ENCODE measurements at regions not wholly inside any gene's neighbourhood (a gene's known extent, or its start where the extent isn't known, plus 50 kb on each side); places are given as distances from the start of the nearest gene placed in this dataset.

DNA sequence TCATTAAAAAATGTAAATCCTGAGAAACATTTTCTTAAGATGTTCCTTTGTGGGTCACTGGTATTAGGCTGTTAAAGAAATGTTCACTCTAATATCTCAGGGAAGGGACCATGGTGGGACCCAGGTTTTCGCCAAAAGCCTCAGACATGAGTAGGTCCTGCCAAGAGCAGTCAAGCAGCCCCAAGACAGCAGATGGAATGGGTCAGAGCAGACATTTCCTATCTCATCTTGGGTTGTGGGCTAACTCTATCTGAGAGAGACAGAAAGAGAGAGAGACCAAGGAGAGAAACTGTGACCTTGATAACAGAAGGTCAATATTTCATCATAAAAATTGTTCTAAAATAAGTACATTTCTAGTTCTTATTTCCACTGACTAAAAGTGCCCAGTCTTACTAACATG lies 661.7 kb downstream of the TSN start:
- TF ChIP-seq, protein P1, sequence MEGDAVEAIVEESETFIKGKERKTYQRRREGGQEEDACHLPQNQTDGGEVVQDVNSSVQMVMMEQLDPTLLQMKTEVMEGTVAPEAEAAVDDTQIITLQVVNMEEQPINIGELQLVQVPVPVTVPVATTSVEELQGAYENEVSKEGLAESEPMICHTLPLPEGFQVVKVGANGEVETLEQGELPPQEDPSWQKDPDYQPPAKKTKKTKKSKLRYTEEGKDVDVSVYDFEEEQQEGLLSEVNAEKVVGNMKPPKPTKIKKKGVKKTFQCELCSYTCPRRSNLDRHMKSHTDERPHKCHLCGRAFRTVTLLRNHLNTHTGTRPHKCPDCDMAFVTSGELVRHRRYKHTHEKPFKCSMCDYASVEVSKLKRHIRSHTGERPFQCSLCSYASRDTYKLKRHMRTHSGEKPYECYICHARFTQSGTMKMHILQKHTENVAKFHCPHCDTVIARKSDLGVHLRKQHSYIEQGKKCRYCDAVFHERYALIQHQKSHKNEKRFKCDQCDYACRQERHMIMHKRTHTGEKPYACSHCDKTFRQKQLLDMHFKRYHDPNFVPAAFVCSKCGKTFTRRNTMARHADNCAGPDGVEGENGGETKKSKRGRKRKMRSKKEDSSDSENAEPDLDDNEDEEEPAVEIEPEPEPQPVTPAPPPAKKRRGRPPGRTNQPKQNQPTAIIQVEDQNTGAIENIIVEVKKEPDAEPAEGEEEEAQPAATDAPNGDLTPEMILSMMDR (IDR thresholded peaks at IDR 0.05): no peak
- DNase-seq: no peak
- no peak overlapping the region for H3K4me3 ChIP-seq
- no peaks in the 10 kb centered on the region for H3K27me3 ChIP-seq
- no peaks in the 10 kb centered on the region for H3K36me3 ChIP-seq
- H3K27ac ChIP-seq: no peak overlapping the region
- intact Hi-C loops (cut with DNase I; ENCODE audit: low total_unique reads): no loop called here
- no peaks in the 10 kb centered on the region for H3K4me1 ChIP-seq
- H3K9me3 ChIP-seq: no peaks in the 10 kb centered on the region

GRCh38 chr2:122421775-122422174 lies 666.3 kb downstream of the TSN start:
- no peaks in the 10 kb centered on the region for H3K9me3 ChIP-seq
- TF ChIP-seq, protein P1 (IDR thresholded peaks at IDR 0.05): no peak
- intact Hi-C loops (cut with DNase I; ENCODE audit: low total_unique reads): no loop called here
- no peaks in the 10 kb centered on the region for H3K4me1 ChIP-seq
- no peaks in the 10 kb centered on the region for H3K36me3 ChIP-seq
- H3K4me3 ChIP-seq: no peak overlapping the region
- DNase-seq: no peak
- H3K27me3 ChIP-seq: no peaks in the 10 kb centered on the region
- no peak overlapping the region for H3K27ac ChIP-seq

- intact Hi-C loops (cut with DNase I; ENCODE audit: low total_unique reads): no loop called here
- TF ChIP-seq, protein P1 (IDR thresholded peaks at IDR 0.05): no peak
Measured at GRCh38 chr2:122422384-122422991, 667.0 kb downstream of the TSN start.

GRCh38 chr2:122423934-122424333 lies 668.5 kb downstream of the TSN start:
- intact Hi-C loops (cut with DNase I; ENCODE audit: low total_unique reads): no loop called here

More at GRCh38 chr2:122422384-122422991, 667.0 kb downstream of the TSN start:
- Histone ChIP-seq H3K4me1 (no peaks in the 10 kb centered on the region), H3K9me3 (no peaks in the 10 kb centered on the region), H3K27ac (no peak overlapping the region), H3K4me3 (no peak overlapping the region), H3K36me3 (no peaks in the 10 kb centered on the region), H3K27me3 (no peaks in the 10 kb centered on the region)
- no peak for DNase-seq

GRCh38 chr2:122433123-122433754 lies 677.8 kb downstream of the TSN start:
- Histone ChIP-seq H3K9me3 (no peaks in the 10 kb centered on the region), H3K27me3 (no peaks in the 10 kb centered on the region), H3K4me1 (no peaks in the 10 kb centered on the region), H3K36me3 (no peaks in the 10 kb centered on the region), H3K4me3 (no peak overlapping the region), H3K27ac (no peak overlapping the region)
- intact Hi-C loops (cut with DNase I; ENCODE audit: low total_unique reads): no loop called here
- TF ChIP-seq, protein P1 (IDR thresholded peaks at IDR 0.05): no peak
- no peak for DNase-seq

More at GRCh38 chr2:122423934-122424333, 668.5 kb downstream of the TSN start:
- no peak overlapping the region for H3K4me3 ChIP-seq
- H3K4me1 ChIP-seq: no peaks in the 10 kb centered on the region
- no peaks in the 10 kb centered on the region for H3K27me3 ChIP-seq
- no peak overlapping the region for H3K27ac ChIP-seq
- no peak for DNase-seq
- TF ChIP-seq, protein P1 (IDR thresholded peaks at IDR 0.05): no peak
- H3K9me3 ChIP-seq: no peaks in the 10 kb centered on the region
- H3K36me3 ChIP-seq: no peaks in the 10 kb centered on the region
